ENCODE measurements at regions not wholly inside any gene's neighbourhood (a gene's known extent, or its start where the extent isn't known, plus 50 kb on each side); places are given as distances from the start of the nearest gene placed in this dataset.

- TF ChIP-seq CTCF (IDR thresholded peaks at IDR 0.05): no peak
- no peaks in the 10 kb centered on the region for H3K27me3 ChIP-seq (replicated peaks; ENCODE audit: insufficient read depth)
- no peak overlapping the region for H3K27ac ChIP-seq
- H3K36me3 ChIP-seq: no peaks in the 10 kb centered on the region
- H3K9me3 ChIP-seq: no peaks in the 10 kb centered on the region
- H3K4me3 ChIP-seq: no peak overlapping the region
- ATAC-seq (ENCODE audit: insufficient number of reproducible peaks, low FRiP score, low read depth) (no peak), DNase-seq (ENCODE audit: low spot score) (no peak)
- no peaks in the 10 kb centered on the region for H3K4me1 ChIP-seq (ENCODE audit: control insufficient read depth in 1 of 2, low read depth in 2 of 2)
Observed at GRCh38 chr13:69623973-69624372, 483.7 kb upstream of the ATXN8OS start.

GRCh38 chr13:69619651-69620050, 488.0 kb upstream of the ATXN8OS start:
- Histone ChIP-seq H3K36me3 (no peaks in the 10 kb centered on the region), H3K27me3 (replicated peaks; ENCODE audit: insufficient read depth) (no peaks in the 10 kb centered on the region), H3K9me3 (no peaks in the 10 kb centered on the region), H3K4me1 (ENCODE audit: control insufficient read depth in 1 of 2, low read depth in 2 of 2) (no peaks in the 10 kb centered on the region), H3K27ac (no peak overlapping the region), H3K4me3 (no peak overlapping the region)
- TF ChIP-seq CTCF (IDR thresholded peaks at IDR 0.05): no peak
- DNase-seq (ENCODE audit: low spot score) (no peak), ATAC-seq (ENCODE audit: insufficient number of reproducible peaks, low FRiP score, low read depth) (no peak)

- no peaks in the 10 kb centered on the region for H3K36me3 ChIP-seq
- H3K9me3 ChIP-seq: no peaks in the 10 kb centered on the region
- H3K27me3 ChIP-seq (replicated peaks; ENCODE audit: insufficient read depth): no peaks in the 10 kb centered on the region
- H3K4me3 ChIP-seq: no peak overlapping the region
- no peak for DNase-seq (ENCODE audit: low spot score)
- H3K4me1 ChIP-seq (ENCODE audit: control insufficient read depth in 1 of 2, low read depth in 2 of 2): no peaks in the 10 kb centered on the region
- ATAC-seq (ENCODE audit: insufficient number of reproducible peaks, low FRiP score, low read depth): no peak
- no peak overlapping the region for H3K27ac ChIP-seq
- no peak for TF ChIP-seq CTCF (IDR thresholded peaks at IDR 0.05)
Observed at GRCh38 chr13:69618838-69619237, 488.8 kb upstream of the ATXN8OS start.

DNA sequence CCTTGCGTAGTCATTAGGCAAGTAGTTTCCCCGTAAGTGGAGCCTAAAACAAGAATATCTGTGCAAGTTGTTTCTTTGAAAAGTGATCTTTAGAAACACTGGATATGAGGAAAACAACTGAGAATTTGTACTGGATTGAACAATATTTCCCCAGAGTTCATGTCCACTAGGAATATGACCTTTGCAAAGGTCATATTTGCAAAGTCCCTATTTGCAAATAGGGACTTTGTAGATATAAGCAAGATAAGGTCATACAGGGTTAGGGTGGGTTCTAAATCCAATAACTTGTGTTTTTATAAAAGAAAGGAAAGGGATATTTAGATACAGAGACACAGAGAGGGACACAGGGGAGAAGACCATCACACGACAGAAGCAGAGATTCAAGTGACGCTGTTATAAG, 489.2 kb upstream of the ATXN8OS start:
- H3K27ac ChIP-seq: no peak overlapping the region
- ATAC-seq (ENCODE audit: insufficient number of reproducible peaks, low FRiP score, low read depth) (no peak), DNase-seq (ENCODE audit: low spot score) (no peak)
- H3K4me3 ChIP-seq: no peak overlapping the region
- no peaks in the 10 kb centered on the region for H3K27me3 ChIP-seq (replicated peaks; ENCODE audit: insufficient read depth)
- no peak for TF ChIP-seq CTCF (IDR thresholded peaks at IDR 0.05)
- no peaks in the 10 kb centered on the region for H3K36me3 ChIP-seq
- H3K9me3 ChIP-seq: no peaks in the 10 kb centered on the region
- no peaks in the 10 kb centered on the region for H3K4me1 ChIP-seq (ENCODE audit: control insufficient read depth in 1 of 2, low read depth in 2 of 2)

DNA sequence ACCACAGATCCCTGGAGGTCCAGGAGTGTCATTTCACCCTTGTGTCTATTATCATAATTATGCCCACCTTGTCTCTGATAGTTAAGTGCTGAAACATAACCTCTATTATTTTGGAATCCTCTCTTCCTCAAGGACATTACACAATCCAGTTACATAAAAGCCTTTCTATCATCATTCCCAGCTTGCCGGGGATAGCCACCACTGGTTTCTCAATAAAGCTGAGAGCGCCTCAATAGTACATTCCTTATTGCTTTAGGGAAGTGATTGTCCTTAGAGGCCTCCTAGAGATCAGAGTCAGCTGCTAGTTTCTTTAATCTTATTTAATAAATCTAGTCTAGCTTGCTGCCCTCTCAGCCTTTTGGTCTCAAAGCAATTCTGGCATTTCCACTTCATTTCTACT, 490.0 kb upstream of the ATXN8OS start:
- TF ChIP-seq CTCF (IDR thresholded peaks at IDR 0.05): no peak
- DNase-seq (ENCODE audit: low spot score): no peak
- no peaks in the 10 kb centered on the region for H3K9me3 ChIP-seq

More for the DNA sequence above, 490.0 kb upstream of the ATXN8OS start:
- ATAC-seq (ENCODE audit: insufficient number of reproducible peaks, low FRiP score, low read depth): no peak
- Histone ChIP-seq H3K4me1 (ENCODE audit: control insufficient read depth in 1 of 2, low read depth in 2 of 2) (no peaks in the 10 kb centered on the region), H3K36me3 (no peaks in the 10 kb centered on the region), H3K27me3 (replicated peaks; ENCODE audit: insufficient read depth) (no peaks in the 10 kb centered on the region), H3K27ac (no peak overlapping the region), H3K4me3 (no peak overlapping the region)
